ENCODE measurements at regions not wholly inside any gene's neighbourhood (a gene's known extent, or its start where the extent isn't known, plus 50 kb on each side); places are given as distances from the start of the nearest gene placed in this dataset.

DNA sequence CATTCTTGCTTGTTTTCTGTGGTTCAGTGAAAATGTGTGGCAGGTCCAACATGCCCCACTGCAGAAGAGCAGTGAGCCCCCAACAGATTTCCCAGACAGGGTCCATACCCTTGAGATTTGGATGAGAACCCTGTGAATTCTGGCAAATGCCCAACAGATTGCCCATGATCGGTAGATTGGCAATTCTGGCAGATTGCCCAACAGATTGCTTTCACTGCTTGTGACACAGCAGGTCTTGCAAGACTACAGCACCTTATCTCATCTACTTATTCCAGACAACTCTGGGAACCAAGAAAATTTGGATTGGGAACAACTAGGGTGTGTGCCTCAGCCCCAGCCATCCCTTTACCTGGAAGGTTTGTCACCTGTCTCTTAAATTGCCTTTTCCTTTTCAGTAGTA, 143.7 kb upstream of the COL1A2 start:
- POLR2A ChIA-PET, result no interaction called here
- no peaks in the 10 kb centered on the region for H3K79me2 ChIP-seq (ENCODE audit: control insufficient read depth, insufficient read depth, low read length)
- no peak overlapping the region for H3K27ac ChIP-seq (ENCODE audit: extremely low read depth, low read depth, low read length)
- H4K20me1 ChIP-seq (replicated peaks; ENCODE audit: control insufficient read depth, insufficient read depth, low read length), result no peaks in the 10 kb centered on the region
- WGBS (ENCODE audit: insufficient coverage, low coverage, missing lambda C conversion rate), result 0% methylated on average over 1 of the region's 1 CpG
- BruUV-seq (replicated peaks), result no TSS peak
- no peaks in the 10 kb centered on the region for H3K9me1 ChIP-seq (ENCODE audit: control insufficient read depth, insufficient read depth, low read length)
- intact Hi-C loops (cut with micrococcal nuclease) (no loop called here), in situ Hi-C loops (cut with MboI) (no loop called here)
- no peak for DNase-seq (ENCODE audit: extremely low read depth in 1 of 4, low spot score in 3 of 4)
- no peak overlapping the region for H2AFZ ChIP-seq (ENCODE audit: low read depth, low read length)
- no peak for FAIRE-seq
- H3K36me3 ChIP-seq (ENCODE audit: control insufficient read depth, insufficient read depth, low read length), result no peaks in the 10 kb centered on the region
- no peak overlapping the region for H3K9ac ChIP-seq (ENCODE audit: insufficient read depth in 1 of 2, low read depth in 2 of 2, low read length in 2 of 2)
- no peak for ATAC-seq
- CTCF ChIA-PET (ENCODE audit: low intra/inter-chr PET ratio), result no interaction called here
- H3K4me3 ChIP-seq, result no peak overlapping the region
- H3K4me2 ChIP-seq (ENCODE audit: insufficient read depth, low read length), result no peak overlapping the region
- TF ChIP-seq MEF2D (tag; conservative IDR thresholded peaks at IDR 0.05; ENCODE audit: low read depth) (no peak), CEBPB (tag; IDR thresholded peaks at IDR 0.05) (peak; percentile 31; the same call in 1 of the 2 replicates), NFIC (IDR thresholded peaks at IDR 0.05) (peak; percentile 89)
- no peaks in the 10 kb centered on the region for H3K27me3 ChIP-seq (ENCODE audit: control insufficient read depth in 2 of 2, insufficient read depth in 2 of 2, low read length in 2 of 2)
- H3K9me3 ChIP-seq (replicated peaks; ENCODE audit: control insufficient read depth, insufficient read depth, low read depth, low read length), result no peaks in the 10 kb centered on the region
- H3K4me1 ChIP-seq (replicated peaks in 1 of 2; ENCODE audit: control insufficient read depth in 2 of 2, insufficient read depth in 2 of 2, low read length in 2 of 2), result no peaks in the 10 kb centered on the region

- no peak overlapping the region for H3K4me2 ChIP-seq (ENCODE audit: insufficient read depth, low read length)
- no peaks in the 10 kb centered on the region for H3K36me3 ChIP-seq (ENCODE audit: control insufficient read depth, insufficient read depth, low read length)
- H3K4me3 ChIP-seq, result no peak overlapping the region
- intact Hi-C loops (cut with micrococcal nuclease), result no loop called here
- no peaks in the 10 kb centered on the region for H3K4me1 ChIP-seq (replicated peaks in 1 of 2; ENCODE audit: control insufficient read depth in 2 of 2, insufficient read depth in 2 of 2, low read length in 2 of 2)
- no peak overlapping the region for H2AFZ ChIP-seq (ENCODE audit: low read depth, low read length)
- FAIRE-seq, result no peak
- H3K27ac ChIP-seq (ENCODE audit: extremely low read depth, low read depth, low read length), result no peak overlapping the region
- H3K79me2 ChIP-seq (ENCODE audit: control insufficient read depth, insufficient read depth, low read length), result no peaks in the 10 kb centered on the region
- no peaks in the 10 kb centered on the region for H4K20me1 ChIP-seq (replicated peaks; ENCODE audit: control insufficient read depth, insufficient read depth, low read length)
- ChIA-PET POLR2A (no interaction called here), CTCF (ENCODE audit: low intra/inter-chr PET ratio) (no interaction called here)
- no peak overlapping the region for H3K9ac ChIP-seq (ENCODE audit: insufficient read depth in 1 of 2, low read depth in 2 of 2, low read length in 2 of 2)
- ATAC-seq, result no peak
- no peak for DNase-seq (ENCODE audit: extremely low read depth in 1 of 4, low spot score in 3 of 4)
- H3K9me3 ChIP-seq (replicated peaks; ENCODE audit: control insufficient read depth, insufficient read depth, low read depth, low read length), result no peaks in the 10 kb centered on the region
- BruUV-seq (replicated peaks), result no TSS peak
- H3K27me3 ChIP-seq (ENCODE audit: control insufficient read depth in 2 of 2, insufficient read depth in 2 of 2, low read length in 2 of 2), result no peaks in the 10 kb centered on the region
- WGBS (ENCODE audit: insufficient coverage, low coverage, missing lambda C conversion rate), result 0% methylated on average over 1 of the region's 1 CpG
- no peaks in the 10 kb centered on the region for H3K9me1 ChIP-seq (ENCODE audit: control insufficient read depth, insufficient read depth, low read length)
- in situ Hi-C loops (cut with MboI), result no loop called here
- TF ChIP-seq RBBP5 (IDR thresholded peaks at IDR 0.05; ENCODE audit: borderline replicate concordance, insufficient read depth, low read length, poor library complexity, severe bottlenecking) (no peak), ZNF12 (CRISPR knock-in tag; IDR thresholded peaks at IDR 0.05) (no peak), POLR2B (IDR thresholded peaks at IDR 0.05; ENCODE audit: low read depth, partially characterized antibody) (no peak), CHAMP1 (IDR thresholded peaks at IDR 0.05) (no peak), HDAC2 (IDR thresholded peaks at IDR 0.05) (no peak), ZZZ3 (IDR thresholded peaks at IDR 0.05) (no peak)
- TF ChIP-seq, protein P1, sequence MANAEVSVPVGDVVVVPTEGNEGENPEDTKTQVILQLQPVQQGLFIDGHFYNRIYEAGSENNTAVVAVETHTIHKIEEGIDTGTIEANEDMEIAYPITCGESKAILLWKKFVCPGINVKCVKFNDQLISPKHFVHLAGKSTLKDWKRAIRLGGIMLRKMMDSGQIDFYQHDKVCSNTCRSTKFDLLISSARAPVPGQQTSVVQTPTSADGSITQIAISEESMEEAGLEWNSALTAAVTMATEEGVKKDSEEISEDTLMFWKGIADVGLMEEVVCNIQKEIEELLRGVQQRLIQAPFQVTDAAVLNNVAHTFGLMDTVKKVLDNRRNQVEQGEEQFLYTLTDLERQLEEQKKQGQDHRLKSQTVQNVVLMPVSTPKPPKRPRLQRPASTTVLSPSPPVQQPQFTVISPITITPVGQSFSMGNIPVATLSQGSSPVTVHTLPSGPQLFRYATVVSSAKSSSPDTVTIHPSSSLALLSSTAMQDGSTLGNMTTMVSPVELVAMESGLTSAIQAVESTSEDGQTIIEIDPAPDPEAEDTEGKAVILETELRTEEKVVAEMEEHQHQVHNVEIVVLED (CRISPR knock-in tag; IDR thresholded peaks at IDR 0.05), result no peak
- TF ChIP-seq, protein P2, sequence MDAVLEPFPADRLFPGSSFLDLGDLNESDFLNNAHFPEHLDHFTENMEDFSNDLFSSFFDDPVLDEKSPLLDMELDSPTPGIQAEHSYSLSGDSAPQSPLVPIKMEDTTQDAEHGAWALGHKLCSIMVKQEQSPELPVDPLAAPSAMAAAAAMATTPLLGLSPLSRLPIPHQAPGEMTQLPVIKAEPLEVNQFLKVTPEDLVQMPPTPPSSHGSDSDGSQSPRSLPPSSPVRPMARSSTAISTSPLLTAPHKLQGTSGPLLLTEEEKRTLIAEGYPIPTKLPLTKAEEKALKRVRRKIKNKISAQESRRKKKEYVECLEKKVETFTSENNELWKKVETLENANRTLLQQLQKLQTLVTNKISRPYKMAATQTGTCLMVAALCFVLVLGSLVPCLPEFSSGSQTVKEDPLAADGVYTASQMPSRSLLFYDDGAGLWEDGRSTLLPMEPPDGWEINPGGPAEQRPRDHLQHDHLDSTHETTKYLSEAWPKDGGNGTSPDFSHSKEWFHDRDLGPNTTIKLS (IDR thresholded peaks at IDR 0.05; ENCODE audit: borderline replicate concordance, low read depth), result no peak
Measured at GRCh38 chr7:94252124-94252523, 142.6 kb upstream of the COL1A2 start.
